HL-60/S4 (cell line): ENCODE measurements at regions not wholly inside any gene's neighbourhood (a gene's known extent, or its start where the extent isn't known, plus 50 kb on each side); places are given as distances from the start of the nearest gene placed in this dataset.
"Not testable (repeated sequence)": the region's sequence is repeated elsewhere in the genome, so short reads cannot be mapped to it uniquely, and the experiment has no call there.

ENCODE experiments used
- in situ Hi-C: fragments of 300-500 bp; cut with MboI; formaldehyde crosslinking; loops from 2 replicates; pipeline ENCODE4 v1.14.3; 2022; ENCODE audit warnings: low sequenced_read_pairs

DNA sequence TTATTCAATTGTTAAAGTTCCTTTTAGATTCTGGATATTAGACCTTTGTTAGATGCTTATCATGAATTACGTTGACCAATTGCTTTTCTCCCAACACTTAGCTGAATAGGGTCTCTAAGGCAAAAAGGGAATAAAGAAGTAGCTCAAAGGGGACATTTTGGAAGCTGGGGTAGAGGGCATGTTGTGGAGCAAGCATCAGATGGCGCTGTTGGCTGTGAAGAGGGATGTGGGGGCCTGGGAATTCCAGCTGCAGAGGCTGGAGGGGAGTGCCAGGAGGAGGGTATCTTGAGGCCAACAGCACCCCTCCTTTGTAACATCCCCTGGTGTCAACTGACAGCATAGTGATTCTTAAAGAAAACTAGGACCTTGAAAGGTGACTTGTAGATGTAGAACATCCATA is 198.2 kb downstream of the ADCYAP1 start:
- in situ Hi-C loops: no loop called here

DNA sequence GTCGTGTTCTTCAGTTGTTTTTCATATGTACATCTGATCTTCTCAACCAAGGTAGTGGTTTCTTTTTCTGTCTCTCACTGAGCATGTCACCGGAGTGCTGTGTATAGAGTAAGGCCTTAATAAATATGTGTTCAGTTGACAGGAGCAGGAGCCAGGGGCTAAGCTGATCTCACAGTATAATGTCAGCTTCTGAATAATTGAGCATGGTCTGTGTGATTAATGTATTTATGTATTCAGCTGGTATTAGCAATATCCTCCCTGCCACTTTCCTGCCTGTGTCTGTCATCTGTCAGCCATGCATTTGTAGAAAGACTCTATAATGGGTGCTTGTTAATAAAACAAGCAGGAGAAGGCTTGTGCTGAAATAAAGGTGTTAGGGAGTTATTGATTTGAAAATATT is 198.9 kb downstream of the ADCYAP1 start:
- in situ Hi-C loops: no loop called here

DNA sequence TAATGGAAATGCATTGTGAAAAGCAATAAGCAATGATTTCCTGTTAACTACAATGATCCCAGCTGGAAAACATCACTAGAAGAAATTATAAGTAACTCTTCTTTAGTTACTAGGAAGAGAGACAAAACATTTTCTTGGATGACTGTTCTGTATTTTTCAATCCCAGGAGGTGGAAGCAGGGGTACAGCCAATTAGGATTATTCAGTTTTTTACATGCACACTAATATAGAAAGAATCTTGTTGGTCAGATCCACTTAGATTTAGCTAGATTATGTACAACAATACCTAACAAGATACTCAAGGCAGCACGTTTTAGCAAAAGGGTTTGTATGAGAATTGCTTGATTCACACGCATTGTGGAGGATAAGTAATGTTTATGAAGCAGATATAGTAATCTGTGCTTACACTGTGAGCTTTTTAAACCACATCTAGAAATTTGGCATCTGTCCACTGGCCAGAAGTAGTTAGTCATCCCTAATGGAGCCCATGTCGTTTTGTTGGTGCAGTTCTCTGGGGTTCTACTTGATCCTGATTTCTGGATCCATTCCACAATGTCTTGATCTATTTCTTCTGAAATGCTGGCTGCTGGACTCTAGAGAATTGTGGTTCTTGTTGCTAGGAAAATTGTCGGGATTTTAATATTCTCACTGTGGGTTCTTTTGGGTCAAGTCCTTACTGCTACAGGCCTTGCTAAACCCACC is 199.7 kb downstream of the ADCYAP1 start:
- in situ Hi-C loops: no loop called here

DNA sequence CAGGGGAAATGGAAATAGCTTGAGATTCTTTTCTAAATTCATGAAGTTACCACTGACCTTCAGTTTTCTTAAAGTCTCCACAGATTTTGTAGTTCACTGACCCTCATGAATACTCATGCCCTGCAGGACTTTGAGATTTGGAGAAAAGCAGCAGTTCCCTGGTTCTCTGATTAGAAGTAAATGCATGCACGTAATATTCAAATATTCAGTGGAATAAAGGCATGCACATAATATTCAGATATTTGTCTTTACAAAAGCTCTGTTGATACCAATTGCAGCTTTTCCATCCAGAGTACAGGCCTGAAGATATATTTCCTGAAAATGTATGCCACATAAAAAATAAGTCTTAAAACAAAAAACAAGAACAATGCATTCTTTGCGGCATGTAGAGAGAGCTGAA is 219.8 kb downstream of the ADCYAP1 start:
- in situ Hi-C loops: no loop called here

DNA sequence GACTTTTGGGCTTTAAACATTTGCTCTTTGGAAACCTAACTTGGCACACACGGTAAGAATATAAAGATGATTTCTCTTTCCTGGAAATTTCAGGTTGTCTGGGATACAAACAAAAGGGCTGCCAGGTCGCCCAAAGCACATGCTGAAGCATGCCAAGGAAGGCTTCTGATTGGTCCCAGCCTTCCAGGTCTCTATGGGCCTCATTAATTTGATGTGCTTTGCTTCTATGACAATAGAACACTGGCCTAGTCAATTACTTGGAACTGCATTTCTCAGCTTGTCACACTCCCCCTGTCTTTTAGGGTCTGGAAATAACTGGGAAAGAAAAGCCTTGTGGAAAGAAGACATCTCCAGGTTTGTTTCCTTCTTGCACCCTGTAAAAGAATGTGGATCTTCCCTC is 228.9 kb downstream of the ADCYAP1 start:
- in situ Hi-C loops: no loop called here

DNA sequence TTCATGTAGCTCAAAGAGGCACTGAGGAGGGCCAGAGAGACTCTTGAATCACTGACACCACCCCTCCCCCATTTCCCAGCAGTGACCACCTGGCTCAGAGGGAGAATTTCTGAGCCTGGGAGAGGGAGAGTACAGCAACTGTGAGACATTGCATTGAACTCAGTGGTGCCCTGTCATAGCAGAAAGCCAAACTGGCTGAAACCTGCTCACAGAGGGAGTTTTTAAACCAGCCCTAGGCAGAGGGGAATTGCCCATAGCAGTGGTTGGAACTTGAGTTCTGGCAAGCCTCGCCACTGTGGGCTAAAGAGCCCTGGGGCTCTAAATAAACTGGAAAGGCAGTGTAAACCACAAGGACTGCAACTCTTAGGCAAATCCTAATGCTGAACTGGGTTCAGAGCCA is 243.1 kb downstream of the ADCYAP1 start:
- in situ Hi-C loops: loop anchor here (10.0 kb wide), 1 partner anchor 63 kb away; no protein-coding TSS in a partner anchor

DNA sequence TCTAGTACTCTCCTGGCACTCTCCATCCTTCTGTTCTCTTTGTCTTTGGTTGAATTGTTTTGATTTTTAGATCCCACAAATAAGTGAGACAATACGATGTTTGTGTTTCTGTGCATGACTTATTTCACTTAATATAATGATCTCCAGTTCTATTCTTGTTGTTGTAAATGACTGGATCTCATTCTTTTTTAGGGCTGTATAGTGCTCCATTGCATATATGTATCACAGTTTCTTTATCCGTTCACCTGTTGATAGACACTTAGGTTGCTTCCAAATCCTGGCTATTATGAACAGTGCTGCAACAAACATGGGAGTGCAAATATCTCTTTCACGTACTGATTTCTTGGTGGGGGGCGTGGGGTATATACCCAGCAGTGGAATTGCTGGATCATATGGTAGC is 245.0 kb downstream of the ADCYAP1 start:
- in situ Hi-C loops: loop anchor here (10.0 kb wide), 1 partner anchor 65 kb away; no protein-coding TSS in a partner anchor

DNA sequence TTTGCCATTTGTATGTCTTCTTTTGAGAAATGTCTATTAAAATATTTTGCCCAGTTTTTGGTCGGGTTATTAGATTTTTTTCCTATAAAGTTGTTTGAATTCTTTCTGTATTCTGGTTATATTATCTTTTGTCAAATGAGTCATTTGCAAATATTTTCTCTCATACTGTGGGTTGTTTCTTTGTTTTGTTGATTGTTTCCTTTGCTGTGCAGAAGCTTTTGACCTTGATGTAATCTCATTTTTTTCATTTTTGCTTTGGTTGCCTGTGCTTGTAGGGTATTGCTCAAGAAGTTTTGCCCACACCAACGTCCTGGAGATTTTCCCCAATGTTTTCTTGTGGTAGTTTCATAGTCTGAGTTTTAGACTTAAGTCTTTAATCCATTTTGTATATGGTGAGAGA is 245.7 kb downstream of the ADCYAP1 start:
- in situ Hi-C loops: no loop called here

DNA sequence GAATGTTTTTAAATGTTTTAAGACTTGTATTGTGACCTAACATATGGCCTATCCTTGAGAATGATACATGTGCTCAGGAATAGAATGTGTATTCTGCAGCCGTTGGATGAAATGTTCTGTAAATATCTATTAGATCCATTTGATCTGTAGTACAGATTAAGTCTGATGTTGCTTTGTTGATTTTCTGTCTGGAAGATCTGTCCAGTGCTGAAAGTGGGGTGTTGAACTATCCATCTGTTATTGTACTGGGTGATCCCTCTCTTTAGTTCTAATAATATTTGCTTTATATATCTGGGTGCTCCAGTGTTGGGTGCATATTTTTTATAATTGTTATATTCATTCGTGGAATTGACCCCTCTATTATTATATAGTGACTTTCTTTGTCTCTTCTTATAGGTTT is 248.3 kb downstream of the ADCYAP1 start:
- in situ Hi-C loops: not testable (repeated sequence)

DNA sequence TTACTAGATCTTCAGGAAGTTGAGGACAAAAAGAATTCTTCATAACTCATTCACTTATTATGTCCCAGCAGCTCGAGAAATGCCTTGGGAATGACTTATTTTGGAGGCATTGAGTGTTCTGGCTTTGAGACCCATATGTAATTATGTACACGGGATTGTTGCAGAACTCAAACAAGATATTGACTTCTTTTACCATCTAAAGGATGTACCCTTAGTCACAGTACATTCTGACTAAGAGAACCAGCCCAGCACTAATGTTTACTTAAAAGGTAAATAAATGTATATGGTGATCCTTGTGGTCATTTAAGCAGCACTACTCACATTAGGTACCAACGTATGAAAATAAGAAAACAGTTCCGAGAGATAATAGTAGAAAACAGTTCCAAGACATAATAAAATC is 268.9 kb downstream of the ADCYAP1 start:
- in situ Hi-C loops: no loop called here

DNA sequence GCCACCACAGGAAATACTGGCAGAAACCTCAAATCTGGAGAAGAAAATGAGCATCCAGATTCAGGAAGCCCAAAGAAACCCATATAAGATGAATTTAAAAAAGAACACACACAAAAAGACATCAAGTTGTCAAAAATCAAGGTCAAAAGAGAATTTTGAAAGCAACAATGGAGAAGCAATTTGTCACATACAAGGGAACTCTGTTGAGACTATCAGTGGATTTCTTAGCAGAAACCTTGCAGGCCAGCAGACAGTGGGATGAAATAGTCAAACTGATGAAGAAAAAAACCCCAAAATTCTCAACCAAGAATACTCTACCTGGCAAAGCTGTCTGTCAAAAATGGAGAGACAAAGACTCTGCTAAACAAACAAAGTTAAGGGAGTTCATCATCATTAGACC is 272.6 kb downstream of the ADCYAP1 start:
- in situ Hi-C loops: no loop called here

DNA sequence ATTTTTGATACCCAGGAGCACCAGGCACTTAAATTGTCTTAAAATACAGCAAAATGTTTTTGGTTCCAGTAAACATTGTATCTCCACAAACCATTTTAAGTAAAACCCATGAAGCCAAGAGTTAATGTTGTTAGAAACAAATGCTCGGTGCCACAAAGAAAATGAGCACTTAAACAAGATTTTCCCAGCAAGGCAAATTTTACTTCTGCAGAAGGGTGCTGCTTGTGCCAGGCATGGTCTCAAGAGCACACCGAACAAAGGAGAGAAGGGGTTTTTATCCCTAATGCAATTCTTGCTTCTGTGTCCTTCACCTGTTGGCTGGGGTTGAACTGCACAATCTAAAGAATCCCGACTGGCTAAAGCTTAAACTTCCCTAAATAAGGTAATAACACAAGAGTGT is 286.7 kb downstream of the ADCYAP1 start:
- in situ Hi-C loops: no loop called here

DNA sequence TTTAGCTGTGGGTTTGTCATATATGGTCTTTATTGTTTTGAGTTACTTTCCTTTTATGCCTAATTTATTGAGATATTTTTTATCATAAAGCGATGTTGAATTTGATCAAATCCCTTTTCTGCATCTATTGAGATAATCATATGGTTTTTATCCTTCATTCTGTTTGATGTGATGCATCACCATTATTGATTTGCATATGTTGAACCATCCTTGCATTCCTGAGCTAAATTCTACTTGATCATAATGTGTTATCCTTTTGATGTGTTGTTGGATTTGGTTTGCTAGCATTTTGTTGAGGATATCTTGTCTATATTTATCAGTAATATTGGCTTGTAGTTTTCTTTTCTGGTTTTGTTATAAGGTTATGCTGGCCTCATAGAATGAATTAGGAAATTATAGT is 308.5 kb downstream of the ADCYAP1 start:
- in situ Hi-C loops: no loop called here

DNA sequence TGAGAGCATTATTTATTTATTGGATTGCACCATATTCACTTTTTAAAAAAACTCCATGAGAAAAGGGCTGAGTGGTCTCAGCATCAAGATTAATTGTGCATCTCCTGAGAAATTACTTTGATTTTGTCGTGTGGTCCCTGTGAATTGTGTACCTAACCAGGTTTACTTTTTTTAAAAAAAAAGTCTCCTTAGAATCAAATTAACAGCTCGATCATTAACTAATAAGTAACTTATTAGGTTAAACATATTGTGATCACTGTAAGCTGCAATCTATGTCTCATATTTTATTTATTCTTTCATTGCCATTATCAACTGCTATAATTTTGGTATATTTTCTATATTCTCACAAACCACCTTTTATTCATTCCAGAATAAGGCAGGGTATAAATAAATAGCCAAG is 318.2 kb downstream of the ADCYAP1 start:
- in situ Hi-C loops: no loop called here

DNA sequence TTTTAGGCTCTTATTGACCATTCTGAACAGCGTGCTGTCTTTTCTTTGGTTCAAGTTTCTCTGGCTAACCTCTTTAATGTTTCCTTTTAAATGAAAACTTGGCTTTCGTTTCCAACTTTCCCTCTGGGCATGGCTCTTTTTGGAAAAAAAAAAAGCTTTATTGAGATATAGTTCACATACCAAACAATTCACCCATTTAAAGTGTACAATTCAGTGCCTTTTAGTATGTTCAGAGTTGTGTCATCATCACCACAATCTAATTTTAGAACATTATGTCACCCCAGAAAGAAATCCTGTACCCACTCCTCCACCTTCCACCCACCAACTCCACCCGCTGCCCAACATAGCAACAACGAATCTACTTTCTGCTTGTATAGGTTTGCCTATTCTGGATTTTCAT is 322.4 kb downstream of the ADCYAP1 start:
- in situ Hi-C loops: no loop called here

DNA sequence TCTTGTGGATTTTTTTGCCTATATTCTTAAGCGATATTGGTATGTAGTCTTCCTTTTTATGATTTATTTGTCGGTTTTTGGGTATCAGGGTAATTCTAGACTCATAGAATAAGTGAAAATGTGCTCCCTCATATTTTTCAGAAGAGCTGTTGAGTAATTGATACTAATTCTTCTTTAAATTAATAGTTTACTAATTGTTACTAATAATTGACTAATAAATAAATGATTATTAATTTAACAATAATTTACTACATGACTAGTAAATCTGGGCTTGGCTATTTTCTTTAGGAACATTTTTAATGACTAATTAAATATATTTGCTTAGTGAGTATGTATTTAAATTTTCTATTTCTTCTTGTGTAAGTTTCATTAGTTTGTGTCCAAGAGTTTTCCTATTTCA is 325.0 kb downstream of the ADCYAP1 start:
- in situ Hi-C loops: no loop called here

DNA sequence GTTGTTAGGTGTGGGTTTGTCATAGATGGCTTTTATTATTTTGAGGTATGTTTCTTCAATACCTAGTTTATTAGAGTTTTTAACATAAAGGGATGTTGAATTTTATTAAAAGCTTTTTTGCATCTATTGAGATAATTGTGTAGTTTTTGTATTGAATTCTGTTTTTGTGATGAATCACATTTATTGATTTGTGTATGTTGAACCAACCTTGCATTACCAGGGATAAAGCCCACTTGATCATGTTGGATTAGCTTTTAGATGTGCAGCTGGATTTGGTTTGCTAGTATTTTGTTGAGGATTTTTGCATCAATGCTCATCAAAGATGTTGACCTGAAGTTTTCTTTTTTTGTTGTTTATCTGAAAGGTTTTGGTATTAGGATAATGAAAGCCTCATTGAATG is 328.2 kb downstream of the ADCYAP1 start:
- in situ Hi-C loops: no loop called here

DNA sequence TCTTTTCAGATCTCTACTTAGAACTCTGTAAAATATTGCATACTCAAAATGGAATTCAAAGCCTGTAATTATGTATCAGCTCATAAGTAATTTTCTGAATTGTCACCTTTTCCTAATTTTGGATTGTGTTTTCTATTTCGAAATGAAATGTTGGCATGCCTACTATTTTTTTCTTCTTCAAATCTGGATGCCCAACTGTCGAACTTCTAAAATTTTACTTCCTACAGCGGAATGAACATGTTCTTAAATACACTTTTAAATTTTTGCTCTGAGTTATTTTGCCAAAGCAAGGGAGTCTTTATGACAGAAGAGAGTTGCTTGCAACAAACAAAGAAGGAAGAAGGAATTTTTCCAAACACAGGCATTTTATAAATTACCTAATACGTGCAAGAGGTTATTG is 336.0 kb downstream of the ADCYAP1 start:
- in situ Hi-C loops: no loop called here

DNA sequence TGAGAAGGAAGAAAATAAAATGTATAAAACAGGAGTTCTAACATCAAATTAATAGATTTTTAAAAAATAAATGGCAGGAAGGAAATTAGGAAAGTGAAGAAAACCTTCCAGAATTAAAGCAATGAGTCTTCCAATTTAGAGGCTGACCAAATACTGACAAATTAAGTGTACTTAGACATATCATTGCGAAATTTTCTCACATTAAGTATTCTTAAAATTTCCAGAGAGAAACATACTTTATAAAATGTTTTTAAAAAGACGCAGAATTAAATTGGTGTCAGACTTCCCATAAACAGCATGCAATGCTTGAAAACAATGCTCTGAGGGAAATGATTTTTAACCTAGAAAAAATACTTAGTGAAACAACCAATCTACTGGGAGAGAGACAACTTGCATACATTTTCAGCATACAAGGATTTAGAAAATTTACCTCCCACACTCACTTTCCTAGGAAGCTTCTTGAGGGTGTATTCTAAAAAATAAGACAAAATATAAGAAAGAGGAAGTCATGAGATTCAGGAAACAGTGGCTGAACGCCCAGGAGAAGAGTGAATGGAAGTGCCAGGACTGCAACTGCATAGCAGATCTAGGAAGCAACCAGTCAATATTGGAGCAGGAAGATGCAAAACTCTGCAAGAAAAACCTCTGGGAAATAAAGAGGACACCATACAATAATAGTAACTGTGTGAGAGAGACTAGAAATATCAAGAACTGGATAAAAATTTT is 339.9 kb downstream of the ADCYAP1 start:
- in situ Hi-C loops: no loop called here

DNA sequence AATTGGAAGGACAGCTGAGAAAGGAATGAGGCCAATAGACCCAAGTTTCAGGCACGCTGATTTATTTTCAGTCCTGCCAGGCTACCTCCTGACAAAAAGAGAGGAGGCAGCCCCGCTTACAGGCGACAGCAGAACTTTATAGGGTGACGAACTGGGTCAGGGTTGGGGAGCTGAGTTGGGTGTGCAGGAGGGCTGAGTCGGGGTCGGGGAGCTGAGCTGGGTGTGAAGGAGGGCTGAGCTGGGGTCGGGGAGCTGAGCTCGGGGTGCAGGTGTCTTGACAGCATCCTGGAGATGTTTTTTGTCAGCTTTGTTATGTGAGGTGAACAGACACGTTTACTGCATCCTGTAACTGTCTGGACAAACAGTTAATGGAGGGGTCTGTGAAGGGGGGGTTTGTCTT is 342.2 kb downstream of the ADCYAP1 start:
- in situ Hi-C loops: no loop called here

DNA sequence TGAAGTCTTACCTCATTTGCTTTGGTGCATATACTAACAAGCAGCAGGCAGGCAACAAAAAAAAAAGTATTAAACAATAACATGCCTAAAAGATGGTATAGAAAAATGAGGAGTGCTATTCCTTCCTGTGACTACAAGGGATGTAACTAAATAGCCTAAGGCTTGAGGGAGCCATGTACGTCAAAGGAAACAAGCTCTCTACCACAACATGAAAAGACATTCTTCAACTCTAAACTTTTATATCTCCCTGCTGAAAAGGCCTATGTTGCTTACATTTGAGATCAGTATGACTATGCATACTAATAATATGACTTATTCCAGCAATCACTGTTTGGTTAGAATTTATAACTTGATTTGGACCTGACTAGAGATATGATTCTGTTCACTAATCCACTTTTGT is 347.9 kb downstream of the ADCYAP1 start:
- in situ Hi-C loops: no loop called here

DNA sequence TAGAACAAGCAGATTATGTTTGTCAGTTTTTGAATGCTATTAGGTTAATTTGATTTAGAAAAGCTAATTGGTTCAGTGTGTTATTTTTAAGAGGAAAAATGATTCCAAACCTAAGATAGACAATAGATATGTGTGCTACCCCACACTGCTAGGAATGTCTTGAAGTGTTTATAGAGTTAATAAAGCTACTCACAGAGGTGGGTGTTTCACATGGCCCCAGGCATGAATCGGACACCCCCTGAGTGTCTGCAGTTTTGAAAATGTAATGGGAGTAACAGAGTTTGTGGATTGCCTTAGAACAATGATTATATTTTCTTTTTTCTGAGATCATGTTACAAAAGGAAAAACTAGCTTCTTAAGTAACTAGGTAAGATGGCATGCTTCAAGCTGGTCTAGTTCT is 348.3 kb downstream of the ADCYAP1 start:
- in situ Hi-C loops: no loop called here

DNA sequence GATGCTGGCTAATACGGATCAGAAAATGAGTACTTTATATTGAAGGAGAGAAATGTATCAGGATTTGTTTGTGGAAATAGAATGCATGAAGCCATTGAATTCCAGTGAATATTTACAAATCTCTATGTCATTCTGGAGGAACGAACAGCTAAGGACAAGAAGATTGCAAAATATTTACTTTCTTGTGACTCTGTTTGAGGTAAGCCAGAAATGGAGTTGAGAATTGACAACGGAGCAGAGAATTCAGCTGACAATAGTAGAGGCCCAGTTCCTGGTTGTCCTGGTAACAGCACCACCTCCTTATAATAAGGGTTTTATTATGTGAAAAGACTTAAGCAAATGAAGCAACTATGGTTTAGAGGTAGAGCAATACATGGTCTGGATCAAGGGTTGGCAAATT is 349.2 kb downstream of the ADCYAP1 start:
- in situ Hi-C loops: no loop called here
